Neural crest cell (in vitro differentiated cells): ENCODE measurements at regions not wholly inside any gene's neighbourhood (a gene's known extent, or its start where the extent isn't known, plus 50 kb on each side); places are given as distances from the start of the nearest gene placed in this dataset.

Experiments
- DNase-seq: peaks from one replicate; pipeline ENCODE4 v3.0.0; 2021; ENCODE audit warnings: low read depth, mixed read lengths, low spot score
- H3K27ac Mint-ChIP-seq: one replicate; pipeline ENCODE4 v1.8.0; 2021; ENCODE audit warnings: mild to moderate bottlenecking, mixed read lengths; ENCODE audit not compliant: unreplicated experiment
- H3K27me3 Mint-ChIP-seq: 2 replicates; pipeline ENCODE4 v1.8.0; 2021; ENCODE audit warnings: low read depth, mild to moderate bottlenecking, mixed read lengths
- H3K36me3 Mint-ChIP-seq: 2 replicates; pipeline ENCODE4 v1.8.0; 2021; ENCODE audit warnings: low read depth, mild to moderate bottlenecking, mixed read lengths
- H3K4me1 Mint-ChIP-seq: 2 replicates; pipeline ENCODE4 v1.8.0; 2021; ENCODE audit warnings: mixed read lengths
- H3K4me3 Mint-ChIP-seq: one replicate; pipeline ENCODE4 v1.8.0; 2021; ENCODE audit warnings: mild to moderate bottlenecking, mixed read lengths
- H3K9me3 Mint-ChIP-seq: 2 replicates; pipeline ENCODE4 v1.8.0; 2021; ENCODE audit warnings: mixed read lengths
- CTCF ChIP-seq: fragments of 200-600 bp; sonication (generic); conservative IDR thresholded peaks from 2 replicates; pipeline ENCODE4 v1.5.0; 2021; ENCODE audit warnings: antibody characterized with exemption, mild to moderate bottlenecking

DNA sequence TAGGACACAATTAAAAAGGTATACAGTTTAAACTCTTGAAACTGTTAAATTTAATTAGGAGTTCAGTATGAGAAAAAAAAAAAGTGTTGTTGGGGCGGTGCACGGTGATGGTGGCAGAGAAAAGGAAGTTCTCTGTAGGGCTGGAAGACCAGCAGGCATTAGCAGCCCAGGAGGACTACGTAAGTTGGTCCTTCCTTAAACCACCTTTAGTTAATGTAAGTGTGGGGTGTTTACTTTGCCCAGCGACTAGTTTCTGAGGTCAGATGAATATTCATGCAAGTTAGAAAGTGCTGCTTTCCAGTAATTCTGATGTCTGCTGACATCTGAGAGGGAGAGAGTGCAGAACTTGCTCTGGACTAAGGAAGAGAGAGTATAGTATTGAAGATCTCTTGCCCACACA lies 54.9 kb downstream of the NKX2-1 start:
- TF ChIP-seq CTCF: no peak
- Mint-ChIP-seq H3K27ac (no peak overlapping the region), H3K4me3 (no peak overlapping the region), H3K27me3 (peaks cover 98% of the 10 kb centered on the region), H3K9me3 (no peaks in the 10 kb centered on the region), H3K36me3 (no peaks in the 10 kb centered on the region), H3K4me1 (no peaks in the 10 kb centered on the region)
- no peak for DNase-seq

GRCh38 chr14:36462890-36463289 lies 57.1 kb downstream of the NKX2-1 start:
- no peaks in the 10 kb centered on the region for H3K36me3 Mint-ChIP-seq
- H3K9me3 Mint-ChIP-seq: no peaks in the 10 kb centered on the region
- no peak for DNase-seq
- no peaks in the 10 kb centered on the region for H3K4me1 Mint-ChIP-seq
- H3K27ac Mint-ChIP-seq: no peak overlapping the region
- TF ChIP-seq CTCF: no peak
- H3K27me3 Mint-ChIP-seq: peaks cover 98% of the 10 kb centered on the region
- H3K4me3 Mint-ChIP-seq: no peak overlapping the region

DNA sequence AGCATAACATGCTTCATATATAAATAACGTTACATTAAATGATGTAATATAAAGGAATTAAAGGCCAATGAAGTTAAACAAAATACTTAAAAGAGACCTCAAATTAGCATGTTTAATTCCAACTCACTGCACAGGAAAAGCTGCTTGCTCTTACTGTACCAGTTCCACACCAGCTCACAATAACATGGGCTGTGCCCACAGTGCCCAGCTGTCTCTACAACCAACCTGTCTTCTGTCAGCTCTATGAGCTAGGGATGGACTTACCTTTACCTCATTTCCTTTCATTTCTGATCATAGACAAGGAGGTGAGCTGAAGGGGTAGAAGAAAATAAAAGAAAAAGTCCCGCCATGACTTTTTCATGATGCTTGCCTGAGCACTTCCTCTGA lies 64.8 kb downstream of the NKX2-1 start:
- Mint-ChIP-seq H3K4me1 (peaks cover 8% of the 10 kb centered on the region), H3K9me3 (no peaks in the 10 kb centered on the region), H3K27ac (no peak overlapping the region), H3K36me3 (no peaks in the 10 kb centered on the region), H3K4me3 (no peak overlapping the region), H3K27me3 (peaks cover 93% of the 10 kb centered on the region)
- DNase-seq: no peak
- no peak for TF ChIP-seq CTCF

- H3K27ac Mint-ChIP-seq: no peak overlapping the region
- no peak overlapping the region for H3K4me3 Mint-ChIP-seq
- TF ChIP-seq CTCF: no peak
- H3K27me3 Mint-ChIP-seq: peaks cover 93% of the 10 kb centered on the region
- H3K36me3 Mint-ChIP-seq: no peaks in the 10 kb centered on the region
- no peaks in the 10 kb centered on the region for H3K9me3 Mint-ChIP-seq
- H3K4me1 Mint-ChIP-seq: peaks cover 8% of the 10 kb centered on the region
- no peak for DNase-seq
These were observed 65.3 kb downstream of the NKX2-1 start for GRCh38 chr14:36454599-36455240.

- no peak overlapping the region for H3K27ac Mint-ChIP-seq
- DNase-seq: no peak
- H3K36me3 Mint-ChIP-seq: no peaks in the 10 kb centered on the region
- H3K4me1 Mint-ChIP-seq: peaks cover 8% of the 10 kb centered on the region
- no peaks in the 10 kb centered on the region for H3K9me3 Mint-ChIP-seq
- no peak overlapping the region for H3K4me3 Mint-ChIP-seq
- H3K27me3 Mint-ChIP-seq: peaks cover 90% of the 10 kb centered on the region
- no peak for TF ChIP-seq CTCF
These were observed 67.2 kb downstream of the NKX2-1 start for GRCh38 chr14:36452860-36453259.
